ENCODE measurements at regions not wholly inside any gene's neighbourhood (a gene's known extent, or its start where the extent isn't known, plus 50 kb on each side); places are given as distances from the start of the nearest gene placed in this dataset.

- no peak for TF ChIP-seq CTCF (IDR thresholded peaks at IDR 0.05)
- no peak for TF ChIP-seq POLR2A (IDR thresholded peaks at IDR 0.05)
Measured at GRCh38 chrX:87878926-87879325, 361.3 kb downstream of the KLHL4 start.

All from lower leg skin (tissue), 3 donors.